Gastroesophageal sphincter (tissue), 4 donors: ENCODE measurements at regions not wholly inside any gene's neighbourhood (a gene's known extent, or its start where the extent isn't known, plus 50 kb on each side); places are given as distances from the start of the nearest gene placed in this dataset.
"Not testable (repeated sequence)": the region's sequence is repeated elsewhere in the genome, so short reads cannot be mapped to it uniquely, and the experiment has no call there.

Source experiments
- ATAC-seq: fragments of 150-250 bp; one replicate; pipeline ENCODE4 v1.9.1; 2016; ENCODE audit warnings: mild to moderate bottlenecking, moderate library complexity
- H3K27ac ChIP-seq, 4 donors: fragments of 200-600 bp; sonication (generic) in 3 of 4; 1 replicate in 3 of 4; 2 replicates in 1 of 4; pipeline ENCODE4 v1.5.1; 2016 to 2019
- H3K27me3 ChIP-seq: fragments of 200-600 bp; sonication (generic); one replicate; pipeline ENCODE4 v1.5.1; 2019
- H3K36me3 ChIP-seq, 2 donors: fragments of 200-600 bp; sonication (generic); one replicate each; pipeline ENCODE4 v1.5.1; 2019; ENCODE audit warnings: control low read depth in 1 of 2
- H3K4me1 ChIP-seq, 3 donors: fragments of 200-600 bp; sonication (generic); 1 replicate in 2 of 3; 2 replicates in 1 of 3; pipeline ENCODE4 v1.5.1; 2016 to 2019; ENCODE audit warnings: control low read depth in 2 of 3
- H3K4me3 ChIP-seq, 2 donors: fragments of 200-600 bp; sonication (generic); one replicate each; pipeline ENCODE4 v1.5.1; 2019; ENCODE audit warnings: mild to moderate bottlenecking in 1 of 2, moderate library complexity in 1 of 2
- H3K9me3 ChIP-seq, 3 donors: fragments of 200-600 bp; sonication (generic); one replicate each; pipeline ENCODE4 v1.5.1; 2017 to 2019; ENCODE audit warnings: control low read depth in 2 of 3
- CTCF ChIP-seq, 4 experiments: fragments of 200-600 bp in 2 of 4; fragments of 450-650 bp in 2 of 4; sonication (generic) in 1 of 4; IDR thresholded peaks; one replicate each; pipeline ENCODE4 v1.5.1; 2017 to 2019; ENCODE audit warnings: antibody characterized with exemption in 4 of 4, mild to moderate bottlenecking in 2 of 4, moderate library complexity in 2 of 4
- EP300 ChIP-seq: sonication (generic); formaldehyde crosslinking; IDR thresholded peaks from one replicate; pipeline ENCODE4 v1.6.1; 2017; ENCODE audit warnings: antibody characterized with exemption, mild to moderate bottlenecking
- POLR2A ChIP-seq, 2 donors: fragments of 450-650 bp; IDR thresholded peaks; one replicate each; pipeline ENCODE4 v1.6.1; 2017; ENCODE audit warnings: antibody characterized with exemption in 2 of 2, mild to moderate bottlenecking in 2 of 2, moderate library complexity in 1 of 2
- POLR2AphosphoS5 ChIP-seq: sonication (generic); formaldehyde crosslinking; IDR thresholded peaks from one replicate; pipeline ENCODE4 v1.6.1; 2017; ENCODE audit warnings: antibody characterized with exemption
- WGBS, 2 donors: methylation state at CpG; one replicate each; pipeline ENCODE4 v1.1.5; 2018; ENCODE audit warnings: low coverage in 1 of 2; 5-methylcytosine and 5-hydroxymethylcytosine counted together

DNA sequence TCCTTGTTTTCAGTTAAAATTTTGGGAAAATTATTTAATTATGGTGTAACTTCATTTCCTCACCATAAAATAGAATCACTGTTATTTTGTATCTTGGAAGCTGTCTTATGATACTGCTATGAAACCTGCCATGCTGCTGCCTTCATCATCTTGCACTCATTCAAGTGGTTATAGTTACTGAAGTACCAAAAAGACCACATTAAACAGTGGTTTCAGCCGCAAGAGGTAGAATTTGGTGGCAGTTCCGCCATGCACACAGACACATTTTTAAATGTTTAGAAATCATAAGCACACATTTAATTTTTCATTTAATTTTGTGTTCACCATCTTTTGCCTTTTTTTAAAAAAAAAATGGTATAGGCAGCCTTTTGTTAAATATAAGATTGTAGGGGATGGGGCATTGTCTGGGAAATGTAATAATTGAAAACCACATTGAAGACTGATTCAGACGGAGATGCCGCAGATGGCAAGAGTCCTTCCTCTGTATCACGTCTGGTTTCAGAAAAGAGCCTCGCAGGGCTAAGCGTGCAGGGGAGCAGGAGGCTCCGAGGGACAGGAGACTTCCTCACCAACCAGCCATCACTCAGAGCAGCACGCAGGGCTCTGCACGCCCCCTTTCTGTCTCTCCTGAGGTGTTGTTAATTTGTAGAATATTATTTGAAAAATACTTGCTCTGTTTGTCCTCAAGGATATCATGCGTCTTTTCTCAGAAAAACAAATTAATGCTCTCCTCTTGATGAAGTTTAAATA lies 115.2 kb upstream of the PELI2 start:
- WGBS, 2 donors: 89 to 92% methylated on average over 4 to 11 of the region's 11 CpGs
- Histone ChIP-seq H3K27ac (no peak overlapping the region), H3K27me3 (no peaks in the 10 kb centered on the region), H3K9me3 (no peaks in the 10 kb centered on the region), H3K36me3 (no peaks in the 10 kb centered on the region), H3K4me1 (peaks cover 0 to 5% (median 3%) of the 10 kb centered on the region in 3 donors), H3K4me3 (no peak overlapping the region)
- no peak for ATAC-seq
- no peak for TF ChIP-seq POLR2A (IDR thresholded peaks at IDR 0.05)
- TF ChIP-seq POLR2AphosphoS5: no peak
- TF ChIP-seq EP300: no peak
- no peak for TF ChIP-seq CTCF (IDR thresholded peaks at IDR 0.05)

DNA sequence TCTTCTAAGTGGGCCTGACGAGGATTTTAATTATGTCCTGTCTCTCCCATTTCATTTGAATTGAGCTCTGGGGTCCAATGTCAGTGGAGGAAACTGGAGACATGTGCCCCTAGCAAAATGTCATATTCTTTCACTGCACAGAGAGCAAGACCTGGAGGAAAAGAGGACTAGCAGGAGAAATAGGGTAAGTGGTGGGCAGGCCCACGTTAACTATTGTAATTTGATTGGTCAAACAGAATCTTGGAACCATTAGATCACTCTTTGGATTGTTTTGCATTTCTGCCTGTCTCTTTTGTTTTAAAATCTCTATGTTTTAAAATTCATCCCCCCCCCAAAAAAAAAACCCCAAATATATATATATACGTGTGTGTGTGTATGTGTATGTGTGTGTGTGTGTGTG lies 113.9 kb upstream of the PELI2 start:
- ATAC-seq: no peak
- Histone ChIP-seq H3K4me3 (no peak overlapping the region), H3K4me1 (peaks cover 0 to 5% (median 3%) of the 10 kb centered on the region in 3 donors)

GRCh38 chr14:56004786-56005185 lies 113.4 kb upstream of the PELI2 start:
- 15 to 26% methylated on average over 11 to 13 of the region's 14 CpGs for WGBS, 2 donors
- no peaks in the 10 kb centered on the region for H3K27me3 ChIP-seq
- TF ChIP-seq CTCF (IDR thresholded peaks at IDR 0.05): no peak
- TF ChIP-seq EP300: no peak
- no peak for TF ChIP-seq POLR2AphosphoS5
- no peak for TF ChIP-seq POLR2A (IDR thresholded peaks at IDR 0.05)

More for the DNA sequence above, 113.9 kb upstream of the PELI2 start:
- WGBS, 2 donors: 39 to 60% methylated on average over 2 to 3 of the region's 3 CpGs
- TF ChIP-seq CTCF (IDR thresholded peaks at IDR 0.05) (no peak), POLR2A (IDR thresholded peaks at IDR 0.05) (no peak), POLR2AphosphoS5 (no peak), EP300 (no peak)
- Histone ChIP-seq H3K36me3 (no peaks in the 10 kb centered on the region), H3K9me3 (no peaks in the 10 kb centered on the region), H3K27ac (peak overlapping the region in 1 of 4 donors; percentile 37), H3K27me3 (no peaks in the 10 kb centered on the region)

GRCh38 chr14:56005191-56006053 lies 112.8 kb upstream of the PELI2 start:
- Histone ChIP-seq H3K27me3 (no peaks in the 10 kb centered on the region), H3K9me3 (peaks cover 0 to under 1% (median 0%) of the 10 kb centered on the region in 3 donors), H3K4me3 (peak overlapping the region in 1 of 2 donors; percentile 25), H3K27ac (peak overlapping the region in 3 of 4 donors; percentile 3 to 47 (median 37)), H3K36me3 (no peaks in the 10 kb centered on the region), H3K4me1 (peaks cover 0 to 5% (median 3%) of the 10 kb centered on the region in 3 donors)
- WGBS, 2 donors: 37 to 68% methylated on average over 9 to 10 of the region's 11 CpGs
- no peak for TF ChIP-seq CTCF (IDR thresholded peaks at IDR 0.05)
- TF ChIP-seq POLR2AphosphoS5: no peak
- no peak for TF ChIP-seq EP300
- ATAC-seq: peak; percentile 31

More at GRCh38 chr14:56004786-56005185, 113.4 kb upstream of the PELI2 start:
- Histone ChIP-seq H3K4me3 (peak overlapping the region in 1 of 2 donors; percentile 25), H3K27ac (peak overlapping the region in 3 of 4 donors; percentile 3 to 47 (median 37)), H3K36me3 (no peaks in the 10 kb centered on the region), H3K9me3 (no peaks in the 10 kb centered on the region), H3K4me1 (peaks cover 0 to 5% (median 3%) of the 10 kb centered on the region in 3 donors)
- peak; percentile 48 for ATAC-seq

DNA sequence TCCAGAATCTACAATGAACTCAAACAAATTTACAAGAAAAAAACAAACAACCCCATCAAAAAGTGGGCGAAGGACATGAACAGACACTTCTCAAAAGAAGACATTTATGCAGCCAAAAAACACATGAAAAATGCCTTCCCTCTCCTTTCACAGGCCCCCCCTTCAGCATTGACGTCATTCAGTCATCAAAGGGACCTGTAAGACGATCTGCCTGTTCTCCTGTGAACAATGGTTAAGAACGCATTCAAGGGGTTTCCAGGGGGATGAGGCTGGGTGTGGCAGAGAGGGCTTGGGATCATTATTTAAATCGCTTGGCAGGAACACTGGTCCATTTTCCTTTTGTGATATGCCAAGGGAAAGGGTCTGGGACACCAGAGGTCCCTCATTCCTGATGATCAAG lies 110.7 kb upstream of the PELI2 start:
- H3K9me3 ChIP-seq, H3K4me3 ChIP-seq, H3K36me3 ChIP-seq, H3K27me3 ChIP-seq, H3K27ac ChIP-seq, ATAC-seq, H3K4me1 ChIP-seq: not testable (repeated sequence)
- WGBS, 2 donors: 88 to 90% methylated on average over 5 of the region's 5 CpGs
